GM12865 (cell line): ENCODE measurements at regions not wholly inside any gene's neighbourhood (a gene's known extent, or its start where the extent isn't known, plus 50 kb on each side); places are given as distances from the start of the nearest gene placed in this dataset.

ENCODE experiments used
- DNase-seq: peaks from one replicate; pipeline ENCODE4 v3.0.0; 2010; ENCODE audit warnings: low read depth
- H3K4me3 ChIP-seq: 2 replicates; pipeline ENCODE4 v1.5.1; 2011; ENCODE audit warnings: mild to moderate bottlenecking, low read depth, low read length, control low read depth
- CTCF ChIP-seq: IDR thresholded peaks from 2 replicates; pipeline ENCODE4 v1.5.1; 2011; ENCODE audit warnings: low read length, control low read depth, low read depth, inconsistent platforms; ENCODE audit not compliant: insufficient read depth; ENCODE audit errors: missing control alignments

GRCh38 chr1:2941907-2942306 is 79.4 kb upstream of the ACTRT2 start:
- no peak for TF ChIP-seq CTCF
- H3K4me3 ChIP-seq: no peak overlapping the region
- DNase-seq: no peak

- DNase-seq: no peak
- no peak overlapping the region for H3K4me3 ChIP-seq
- no peak for TF ChIP-seq CTCF
Measured at GRCh38 chr1:2942410-2942809, 78.9 kb upstream of the ACTRT2 start.

- TF ChIP-seq CTCF: no peak
- no peak overlapping the region for H3K4me3 ChIP-seq
- DNase-seq: no peak
Measured at GRCh38 chr1:2943686-2944260, 77.5 kb upstream of the ACTRT2 start.

- no peak for DNase-seq
- no peak for TF ChIP-seq CTCF
- no peak overlapping the region for H3K4me3 ChIP-seq
Measured at GRCh38 chr1:2944705-2945104, 76.6 kb upstream of the ACTRT2 start.

- DNase-seq: no peak
- H3K4me3 ChIP-seq: no peak overlapping the region
- no peak for TF ChIP-seq CTCF
Measured at GRCh38 chr1:2945821-2946231, 75.4 kb upstream of the ACTRT2 start.

GRCh38 chr1:2946291-2946690 is 75.0 kb upstream of the ACTRT2 start:
- no peak for DNase-seq
- no peak for TF ChIP-seq CTCF
- no peak overlapping the region for H3K4me3 ChIP-seq

- TF ChIP-seq CTCF: no peak
- DNase-seq: no peak
- H3K4me3 ChIP-seq: no peak overlapping the region
Measured at GRCh38 chr1:2946999-2947690, 74.1 kb upstream of the ACTRT2 start.
